Central memory CD8-positive, alpha-beta T cell (primary cell): ENCODE measurements at regions not wholly inside any gene's neighbourhood (a gene's known extent, or its start where the extent isn't known, plus 50 kb on each side); places are given as distances from the start of the nearest gene placed in this dataset.

Experiments
- ATAC-seq: fragments of 150-1000 bp; cut with Tn5 transposase; replicated peaks from 2 replicates; pipeline ENCODE4 v1.10.0; 2022; ENCODE audit warnings: mild to moderate bottlenecking, moderate FRiP score, moderate number of reproducible peaks; ENCODE audit not compliant: poor library complexity, severe bottlenecking; ENCODE audit errors: extremely low read depth
- DNase-seq, 2 donors: peaks; one replicate each; pipeline ENCODE4 v3.0.0; 2021; ENCODE audit warnings: low spot score in 2 of 2
- H3K27ac Mint-ChIP-seq: one replicate; pipeline ENCODE4 v1.8.0; 2022; ENCODE audit warnings: low read depth, mild to moderate bottlenecking, moderate library complexity, mixed read lengths
- H3K27me3 Mint-ChIP-seq: one replicate; pipeline ENCODE4 v1.8.0; 2022; ENCODE audit warnings: mixed read lengths
- H3K36me3 Mint-ChIP-seq: one replicate; pipeline ENCODE4 v1.8.0; 2022; ENCODE audit warnings: mild to moderate bottlenecking, moderate library complexity, mixed read lengths; ENCODE audit not compliant: insufficient read depth
- H3K4me1 Mint-ChIP-seq: one replicate; pipeline ENCODE4 v1.8.0; 2022; ENCODE audit warnings: mixed read lengths
- H3K4me3 Mint-ChIP-seq: one replicate; pipeline ENCODE4 v1.8.0; 2022; ENCODE audit warnings: mild to moderate bottlenecking, moderate library complexity, mixed read lengths
- H3K9me3 Mint-ChIP-seq: one replicate; pipeline ENCODE4 v1.8.0; 2022; ENCODE audit warnings: mixed read lengths

DNA sequence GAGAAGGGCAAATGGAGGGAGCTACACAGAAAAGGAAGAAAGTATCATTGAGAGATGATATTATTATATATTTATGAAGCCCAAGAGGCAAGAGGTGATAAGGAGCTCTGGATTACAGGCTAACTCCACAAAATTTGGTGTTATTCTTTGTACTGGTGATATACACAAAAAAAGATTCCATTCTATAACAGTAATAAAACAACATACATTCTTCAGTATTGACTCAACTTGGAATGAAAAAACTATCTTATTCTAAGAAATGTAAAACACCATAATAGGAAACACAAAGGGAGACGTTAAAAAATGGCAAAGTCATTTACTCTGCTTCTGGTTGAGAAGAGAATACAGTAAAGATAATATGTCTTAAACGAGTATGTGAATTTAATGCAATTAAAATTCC lies 99.4 kb downstream of the TEX35 start:
- no peaks in the 10 kb centered on the region for H3K4me1 Mint-ChIP-seq
- DNase-seq (no peak), ATAC-seq (no peak)
- H3K4me3 Mint-ChIP-seq, result no peak overlapping the region
- no peaks in the 10 kb centered on the region for H3K36me3 Mint-ChIP-seq
- peaks cover 9% of the 10 kb centered on the region for H3K27me3 Mint-ChIP-seq
- no peak overlapping the region for H3K27ac Mint-ChIP-seq
- no peaks in the 10 kb centered on the region for H3K9me3 Mint-ChIP-seq

DNA sequence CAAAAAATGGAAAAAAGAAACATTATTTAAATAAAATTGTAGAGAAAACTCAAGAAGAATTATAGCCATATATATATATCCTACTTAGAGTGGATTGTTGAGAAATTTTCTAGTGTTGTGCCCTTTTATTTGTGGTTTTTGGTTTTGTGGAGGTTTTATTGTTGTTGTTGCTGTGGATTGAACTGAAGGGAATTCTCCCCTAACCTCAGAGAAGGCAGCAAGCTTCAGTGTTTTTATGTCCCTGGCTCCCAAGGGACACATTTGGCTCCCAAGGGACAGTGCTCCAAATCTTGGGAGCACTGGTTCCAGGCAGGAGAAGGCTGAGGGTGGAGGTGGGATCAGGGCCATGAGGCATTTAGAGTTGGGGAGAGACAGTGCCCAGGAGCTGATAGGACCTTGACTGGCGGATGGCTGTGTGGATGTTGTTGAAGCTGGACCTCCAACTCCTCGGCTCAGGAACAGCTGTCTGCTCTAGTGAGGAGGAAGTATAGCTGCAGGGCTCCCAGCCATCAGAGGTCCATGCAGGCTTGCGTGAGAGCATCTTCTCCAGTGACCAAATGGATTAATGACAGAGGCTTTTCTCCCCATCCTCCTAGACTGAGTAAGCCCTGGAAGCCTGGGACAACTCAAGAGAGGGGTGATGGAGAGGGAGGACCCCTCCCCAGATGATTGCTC lies 100.5 kb downstream of the TEX35 start:
- DNase-seq (no peak), ATAC-seq (no peak)
- H3K36me3 Mint-ChIP-seq, result no peaks in the 10 kb centered on the region
- H3K27me3 Mint-ChIP-seq, result peaks cover 9% of the 10 kb centered on the region
- H3K9me3 Mint-ChIP-seq, result no peaks in the 10 kb centered on the region
- H3K4me1 Mint-ChIP-seq, result no peaks in the 10 kb centered on the region
- no peak overlapping the region for H3K27ac Mint-ChIP-seq
- no peak overlapping the region for H3K4me3 Mint-ChIP-seq

DNA sequence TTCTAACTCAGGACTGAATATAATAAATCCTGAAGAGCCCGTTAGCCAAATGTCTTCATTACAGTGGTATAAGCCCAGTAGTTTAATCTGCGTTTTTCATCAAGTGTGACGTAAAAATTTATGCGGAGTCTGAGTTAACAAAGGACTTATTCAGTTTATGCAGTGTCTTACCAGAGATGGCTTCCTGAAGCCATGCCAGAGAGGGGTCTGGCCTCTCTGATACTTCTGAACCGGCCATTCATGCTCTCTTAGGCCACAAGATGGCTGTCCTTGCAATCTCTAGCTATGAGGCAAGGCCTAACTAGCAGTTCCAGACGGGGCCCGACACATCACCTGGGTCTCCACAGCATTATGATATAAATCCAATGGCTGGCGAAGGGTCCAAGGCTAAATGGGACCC lies 101.4 kb downstream of the TEX35 start:
- no peak for ATAC-seq
- Mint-ChIP-seq H3K36me3 (no peaks in the 10 kb centered on the region), H3K27ac (no peak overlapping the region), H3K9me3 (no peaks in the 10 kb centered on the region), H3K27me3 (peaks cover 9% of the 10 kb centered on the region), H3K4me3 (no peak overlapping the region), H3K4me1 (no peaks in the 10 kb centered on the region)
- no peak for DNase-seq

DNA sequence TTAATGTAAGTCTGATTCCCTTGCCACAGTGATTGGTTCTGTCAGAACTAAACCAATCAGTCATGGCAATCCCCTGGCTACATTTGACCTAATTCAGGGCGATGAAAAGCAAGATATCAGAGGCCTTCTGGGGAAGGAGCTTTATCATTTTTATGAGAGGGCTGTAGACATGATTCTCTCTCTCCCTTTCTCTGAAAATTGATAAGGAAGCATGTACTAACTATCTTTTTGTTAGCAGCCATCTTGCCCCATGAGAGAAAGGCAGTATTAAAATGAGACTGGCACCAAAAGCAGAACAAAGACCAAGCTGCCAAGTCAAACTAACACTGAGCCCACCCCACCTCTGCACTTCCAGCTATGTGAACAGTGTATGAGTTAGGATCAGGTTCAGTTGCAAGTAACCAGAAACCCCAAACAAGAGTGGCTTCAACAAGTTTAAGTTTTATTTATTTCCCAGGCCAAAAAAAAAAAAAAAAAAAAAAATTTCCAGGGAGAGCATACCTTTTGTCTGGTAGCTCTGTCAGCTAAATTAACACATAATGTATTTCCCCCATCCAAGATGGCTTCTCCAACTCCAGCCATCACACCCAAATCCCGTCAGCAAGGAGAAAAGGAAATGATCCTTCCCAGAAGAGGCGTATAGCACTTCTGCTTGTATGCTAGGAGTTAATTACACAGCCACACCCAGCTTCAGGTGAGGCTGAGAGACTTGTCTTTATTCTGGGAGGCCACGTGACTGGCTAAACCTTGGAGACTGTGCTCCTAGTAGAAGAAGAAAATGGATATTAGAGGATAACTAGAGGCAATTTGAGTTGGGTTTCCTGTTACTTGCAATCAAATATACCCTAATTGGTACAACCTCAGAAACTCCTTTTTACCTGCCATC lies 105.8 kb upstream of the RALGPS2 start:
- no peaks in the 10 kb centered on the region for H3K4me1 Mint-ChIP-seq
- peaks cover 4% of the 10 kb centered on the region for H3K9me3 Mint-ChIP-seq
- DNase-seq, result no peak
- no peak overlapping the region for H3K4me3 Mint-ChIP-seq
- no peaks in the 10 kb centered on the region for H3K36me3 Mint-ChIP-seq
- no peak for ATAC-seq
- H3K27ac Mint-ChIP-seq, result no peak overlapping the region
- H3K27me3 Mint-ChIP-seq, result no peaks in the 10 kb centered on the region

DNA sequence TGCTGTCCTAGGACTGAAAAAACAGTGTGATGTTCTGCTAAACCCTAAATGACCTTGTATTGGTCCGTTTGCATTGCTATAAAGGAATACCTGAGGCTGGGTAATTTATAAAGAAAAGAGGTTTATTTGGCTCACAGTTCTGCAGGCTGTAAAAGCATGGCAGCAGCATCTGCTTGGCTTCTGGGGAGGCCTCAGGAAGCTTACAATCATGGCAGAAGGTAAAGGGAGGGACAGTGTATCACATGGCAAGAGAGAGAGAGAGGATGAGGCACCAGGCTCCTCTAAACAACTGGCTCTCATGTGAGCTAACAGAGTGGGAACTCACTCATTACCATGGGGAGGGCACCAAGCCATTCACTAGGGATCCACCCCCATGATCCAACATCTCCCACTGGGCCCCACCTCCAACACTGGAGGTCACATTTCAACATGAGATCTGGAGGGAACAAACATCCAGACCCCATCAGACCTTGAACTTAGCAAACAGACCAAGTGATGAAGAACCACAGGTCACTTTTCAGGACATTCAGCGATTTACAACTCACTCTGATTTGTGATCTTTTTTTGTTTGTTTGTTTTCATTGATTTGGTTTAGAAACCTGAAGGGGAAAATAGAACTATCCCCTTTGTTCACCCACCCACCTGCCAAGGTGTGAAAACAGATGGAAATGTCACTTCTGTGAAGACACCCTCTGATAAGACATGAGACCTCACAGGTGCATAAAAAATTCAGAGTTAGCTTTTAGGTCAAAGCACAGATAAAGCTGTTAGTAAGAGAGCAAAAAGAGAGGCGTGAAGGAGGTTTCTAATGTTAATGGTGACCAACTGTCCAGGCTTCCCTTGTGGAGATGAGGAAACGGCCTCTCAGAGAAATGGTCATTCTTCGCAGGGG lies 104.2 kb upstream of the RALGPS2 start:
- H3K4me3 Mint-ChIP-seq, result no peak overlapping the region
- no peaks in the 10 kb centered on the region for H3K4me1 Mint-ChIP-seq
- ATAC-seq, result no peak
- H3K9me3 Mint-ChIP-seq, result peaks cover 4% of the 10 kb centered on the region
- DNase-seq, result no peak
- H3K27ac Mint-ChIP-seq, result no peak overlapping the region
- no peaks in the 10 kb centered on the region for H3K36me3 Mint-ChIP-seq
- peaks cover 9% of the 10 kb centered on the region for H3K27me3 Mint-ChIP-seq

DNA sequence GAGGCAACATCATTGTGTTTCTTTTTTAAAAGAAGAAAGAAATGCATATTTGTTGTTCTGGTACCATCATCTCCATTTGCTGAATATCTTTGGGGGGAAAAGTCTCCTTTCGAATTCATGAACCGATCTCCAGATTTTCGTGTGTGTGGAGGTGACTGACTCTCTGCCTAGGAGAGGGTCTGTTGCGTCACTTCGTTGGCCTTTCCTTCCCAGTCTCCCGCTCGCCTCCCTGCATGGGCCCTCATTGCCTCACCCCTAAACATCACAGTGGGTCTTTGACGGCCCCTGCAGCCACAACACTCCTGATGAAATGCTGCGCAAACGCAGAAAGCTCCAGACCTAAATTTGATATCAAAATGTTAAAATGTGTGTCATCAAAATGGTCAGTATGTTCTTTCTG lies 103.2 kb upstream of the RALGPS2 start:
- H3K4me3 Mint-ChIP-seq, result no peak overlapping the region
- no peak for DNase-seq
- H3K4me1 Mint-ChIP-seq, result no peaks in the 10 kb centered on the region
- no peak overlapping the region for H3K27ac Mint-ChIP-seq
- peaks cover 9% of the 10 kb centered on the region for H3K27me3 Mint-ChIP-seq
- no peaks in the 10 kb centered on the region for H3K36me3 Mint-ChIP-seq
- no peak for ATAC-seq
- peaks cover 4% of the 10 kb centered on the region for H3K9me3 Mint-ChIP-seq

DNA sequence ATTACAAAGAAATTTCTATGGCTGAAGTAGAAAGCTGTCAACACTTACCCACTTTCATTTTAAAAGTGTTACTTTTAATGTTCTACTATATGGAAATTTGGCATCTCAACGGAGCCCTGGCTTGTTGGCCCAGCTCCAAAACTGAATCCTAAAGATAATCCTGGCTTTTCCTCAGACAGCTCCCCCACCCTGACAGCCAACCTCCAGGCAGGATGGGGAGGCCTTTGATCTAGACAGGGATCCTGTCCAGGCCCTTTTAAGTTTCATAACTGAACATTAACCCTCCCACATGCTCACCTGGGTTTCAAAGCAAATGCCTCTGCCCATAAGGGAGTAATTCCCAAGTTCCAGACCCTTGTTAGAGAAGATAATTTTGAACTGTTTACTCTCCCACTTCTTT lies 99.3 kb upstream of the RALGPS2 start:
- Mint-ChIP-seq H3K36me3 (no peaks in the 10 kb centered on the region), H3K4me1 (no peaks in the 10 kb centered on the region), H3K27ac (no peak overlapping the region), H3K9me3 (peaks cover under 1% of the 10 kb centered on the region), H3K4me3 (no peak overlapping the region), H3K27me3 (peaks cover 18% of the 10 kb centered on the region)
- ATAC-seq, result no peak
- no peak for DNase-seq

DNA sequence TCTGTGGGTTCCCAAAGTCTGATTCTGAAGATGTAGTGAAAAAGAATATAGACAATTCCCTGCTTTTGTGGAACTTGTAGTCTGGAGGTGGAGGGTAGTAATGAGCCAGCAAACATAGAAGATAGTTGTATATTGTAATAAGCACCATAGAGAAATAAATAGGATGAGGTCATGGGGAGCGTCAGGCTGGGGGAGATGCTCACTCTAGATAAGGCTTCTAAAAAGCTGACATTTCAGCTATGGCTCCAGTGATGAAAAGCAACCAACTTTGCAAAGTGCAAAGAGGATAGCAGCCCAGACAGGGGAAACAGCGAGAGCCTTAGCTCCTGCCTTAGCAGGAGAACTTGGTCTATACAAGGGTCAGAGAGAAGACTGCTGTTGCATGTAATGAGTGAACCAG lies 98.0 kb upstream of the RALGPS2 start:
- H3K27me3 Mint-ChIP-seq, result peaks cover 18% of the 10 kb centered on the region
- DNase-seq (no peak), ATAC-seq (no peak)
- H3K36me3 Mint-ChIP-seq, result no peaks in the 10 kb centered on the region
- H3K4me3 Mint-ChIP-seq, result no peak overlapping the region
- H3K9me3 Mint-ChIP-seq, result no peaks in the 10 kb centered on the region
- H3K27ac Mint-ChIP-seq, result no peak overlapping the region
- H3K4me1 Mint-ChIP-seq, result no peaks in the 10 kb centered on the region

DNA sequence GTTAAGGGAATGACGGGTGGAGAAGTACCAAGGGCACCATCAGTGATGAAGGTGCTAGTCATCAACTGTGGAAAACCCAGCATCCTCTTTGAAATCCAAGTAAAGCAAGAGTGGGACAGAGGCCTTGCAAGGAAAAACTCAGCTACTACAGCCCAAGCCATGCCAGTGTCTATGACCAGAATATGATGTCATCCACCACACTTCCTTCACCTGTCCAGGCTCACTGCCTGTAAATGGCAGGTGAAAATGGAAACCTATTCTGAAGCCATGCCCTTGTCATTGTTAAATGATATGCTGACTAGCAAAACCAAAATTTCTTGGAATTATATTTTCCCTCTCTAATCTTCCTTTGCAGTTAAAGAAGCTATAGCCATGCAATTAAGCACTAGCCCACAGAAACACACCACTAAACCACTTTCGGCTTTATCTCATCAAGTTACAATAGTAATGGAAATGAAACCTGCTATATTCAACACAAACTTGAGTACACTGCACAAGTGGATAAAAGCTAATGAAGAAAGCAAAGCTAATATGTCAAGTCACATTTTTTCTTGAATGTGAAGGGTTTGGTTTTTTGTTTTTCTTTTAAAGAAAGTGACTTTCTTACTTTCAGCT lies 96.3 kb upstream of the RALGPS2 start:
- H3K27ac Mint-ChIP-seq, result no peak overlapping the region
- H3K9me3 Mint-ChIP-seq, result no peaks in the 10 kb centered on the region
- H3K4me1 Mint-ChIP-seq, result no peaks in the 10 kb centered on the region
- no peak for DNase-seq
- no peak overlapping the region for H3K4me3 Mint-ChIP-seq
- ATAC-seq, result no peak
- H3K27me3 Mint-ChIP-seq, result peaks cover 18% of the 10 kb centered on the region
- no peaks in the 10 kb centered on the region for H3K36me3 Mint-ChIP-seq

DNA sequence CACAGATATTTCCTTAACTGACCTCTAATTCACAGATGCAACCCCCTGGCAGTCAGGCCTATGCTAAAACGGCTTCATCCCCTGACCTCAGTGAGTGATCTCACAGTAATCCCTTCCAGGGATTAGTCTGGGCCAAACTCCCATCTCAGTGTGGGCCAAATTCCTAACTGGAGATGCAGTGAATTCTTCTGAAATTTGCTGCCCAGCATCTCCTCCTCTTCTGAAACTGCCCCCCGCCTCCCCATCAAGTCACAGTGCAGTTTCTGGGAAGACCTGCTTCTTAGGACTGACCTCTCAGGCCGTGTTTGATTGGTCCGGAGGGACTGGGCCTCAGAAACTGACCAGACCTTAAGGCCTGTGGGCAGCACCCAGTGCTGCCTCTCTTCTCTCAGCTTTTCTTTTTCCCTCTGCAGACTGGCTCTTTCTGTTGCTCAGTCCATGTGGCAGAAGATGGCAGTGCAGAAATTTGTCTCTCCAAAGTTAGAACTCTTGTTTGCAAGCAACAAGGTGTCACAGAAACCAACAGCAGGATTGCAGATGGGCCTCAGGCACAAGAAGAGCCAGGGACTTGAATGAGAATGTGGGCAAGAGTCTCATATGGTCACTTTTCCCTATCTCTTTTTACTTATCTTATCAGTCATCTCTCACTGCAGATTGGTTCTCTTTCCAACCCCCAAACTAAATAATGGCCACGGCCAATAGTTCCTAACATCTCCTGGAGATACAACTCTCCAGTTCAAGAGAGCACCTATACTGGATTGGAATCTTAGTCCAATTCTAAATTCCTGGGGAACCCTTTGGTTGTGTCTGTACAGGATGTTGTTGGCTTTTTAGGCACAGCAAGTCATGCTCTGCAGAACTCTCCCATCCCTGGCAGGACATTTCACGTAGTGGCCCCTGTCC lies 95.5 kb upstream of the RALGPS2 start:
- no peaks in the 10 kb centered on the region for H3K4me1 Mint-ChIP-seq
- no peak overlapping the region for H3K27ac Mint-ChIP-seq
- peaks cover 17% of the 10 kb centered on the region for H3K27me3 Mint-ChIP-seq
- no peaks in the 10 kb centered on the region for H3K9me3 Mint-ChIP-seq
- no peaks in the 10 kb centered on the region for H3K36me3 Mint-ChIP-seq
- DNase-seq (no peak), ATAC-seq (no peak)
- no peak overlapping the region for H3K4me3 Mint-ChIP-seq

DNA sequence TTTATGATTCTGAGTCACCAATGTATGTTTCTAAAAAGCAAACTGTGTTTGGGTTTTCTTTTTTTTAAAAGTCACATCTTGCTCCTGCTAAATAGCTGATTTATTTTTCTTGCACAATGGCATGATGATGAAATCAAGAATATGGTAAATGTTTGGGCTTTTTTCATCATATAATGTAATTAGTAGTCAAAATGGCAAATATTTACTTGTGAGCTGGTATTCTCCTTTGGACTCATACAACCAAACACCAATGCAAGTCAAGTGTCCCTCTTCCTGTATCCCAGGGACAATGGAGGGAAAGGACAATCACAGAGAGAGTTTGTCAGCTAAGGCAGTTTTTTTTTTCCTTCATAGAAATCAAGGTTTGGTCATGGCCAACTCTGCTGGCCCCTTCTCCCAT lies 94.6 kb upstream of the RALGPS2 start:
- Mint-ChIP-seq H3K27me3 (peaks cover 9% of the 10 kb centered on the region), H3K4me1 (no peaks in the 10 kb centered on the region), H3K9me3 (no peaks in the 10 kb centered on the region), H3K27ac (no peak overlapping the region), H3K36me3 (no peaks in the 10 kb centered on the region), H3K4me3 (no peak overlapping the region)
- no peak for DNase-seq
- no peak for ATAC-seq
